Suprapubic skin (tissue), 4 donors: ENCODE measurements at regions not wholly inside any gene's neighbourhood (a gene's known extent, or its start where the extent isn't known, plus 50 kb on each side); places are given as distances from the start of the nearest gene placed in this dataset.

Experiments used
- DNase-seq, 2 donors: peaks; one replicate each; pipeline ENCODE4 v3.0.0-alpha.2; 2019; ENCODE audit warnings: low spot score in 2 of 2
- H3K27ac ChIP-seq: fragments of 200-600 bp; sonication (generic); one replicate; pipeline ENCODE4 v1.5.1; 2019
- H3K27me3 ChIP-seq: fragments of 200-600 bp; sonication (generic); one replicate; pipeline ENCODE4 v1.5.1; 2019
- H3K36me3 ChIP-seq: fragments of 200-600 bp; sonication (generic); one replicate; pipeline ENCODE4 v1.5.1; 2019
- H3K4me1 ChIP-seq: fragments of 200-600 bp; sonication (generic); one replicate; pipeline ENCODE4 v1.5.1; 2019
- H3K4me3 ChIP-seq: fragments of 200-600 bp; sonication (generic); one replicate; pipeline ENCODE4 v1.5.1; 2019; ENCODE audit warnings: mild to moderate bottlenecking
- H3K9me3 ChIP-seq: fragments of 200-600 bp; sonication (generic); one replicate; pipeline ENCODE4 v1.5.1; 2019
- EP300 ChIP-seq: sonication (generic); formaldehyde crosslinking; IDR thresholded peaks from one replicate; pipeline ENCODE4 v1.6.1; 2017; ENCODE audit warnings: antibody characterized with exemption
- POLR2A ChIP-seq, 2 donors: fragments of 450-650 bp; IDR thresholded peaks; one replicate each; pipeline ENCODE4 v1.6.1; 2017; ENCODE audit warnings: antibody characterized with exemption in 2 of 2, mild to moderate bottlenecking in 2 of 2, moderate library complexity in 2 of 2
- POLR2AphosphoS5 ChIP-seq, 3 donors: sonication (generic); formaldehyde crosslinking; IDR thresholded peaks; one replicate each; pipeline ENCODE4 v1.6.1; 2017; ENCODE audit warnings: antibody characterized with exemption in 3 of 3
- WGBS: methylation state at CpG from one replicate; pipeline ENCODE4 v1.1.5; 2018; 5-methylcytosine and 5-hydroxymethylcytosine counted together
- TF ChIP-seq, protein P1 (sequence below), 2 donors: fragments of 200-600 bp in 1 of 2; fragments of 450-650 bp in 1 of 2; sonication (generic) in 1 of 2; IDR thresholded peaks; one replicate each; pipeline ENCODE4 v1.5.1; 2016 to 2019; ENCODE audit warnings: antibody characterized with exemption in 2 of 2, mild to moderate bottlenecking in 1 of 2, moderate library complexity in 1 of 2

DNA sequence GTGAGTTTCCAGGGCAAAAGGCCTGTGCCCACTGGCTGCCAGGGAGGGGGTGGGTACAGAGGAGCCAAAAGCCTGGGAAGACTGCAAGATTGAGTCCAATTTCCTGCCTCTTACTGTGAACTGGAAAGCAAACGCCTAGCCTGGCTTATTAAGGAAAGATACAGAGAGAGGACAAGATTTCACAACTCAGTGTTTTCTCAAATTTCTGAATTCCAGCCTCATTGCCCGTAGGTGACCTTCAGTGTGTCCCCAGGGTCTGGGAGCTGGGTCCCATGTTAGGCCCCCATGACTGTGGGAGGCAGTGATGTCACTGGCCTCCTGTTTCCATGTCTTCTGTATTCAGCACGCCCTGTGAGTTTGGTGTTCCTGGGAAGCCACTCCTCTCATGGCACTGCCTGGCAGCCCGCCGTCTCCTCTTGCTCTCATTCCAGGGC is 60.6 kb upstream of the PTPN3 start:
- TF ChIP-seq POLR2AphosphoS5 (IDR thresholded peaks at IDR 0.05) (no peak), POLR2A (IDR thresholded peaks at IDR 0.05) (no peak), EP300 (no peak)
- TF ChIP-seq, protein P1, sequence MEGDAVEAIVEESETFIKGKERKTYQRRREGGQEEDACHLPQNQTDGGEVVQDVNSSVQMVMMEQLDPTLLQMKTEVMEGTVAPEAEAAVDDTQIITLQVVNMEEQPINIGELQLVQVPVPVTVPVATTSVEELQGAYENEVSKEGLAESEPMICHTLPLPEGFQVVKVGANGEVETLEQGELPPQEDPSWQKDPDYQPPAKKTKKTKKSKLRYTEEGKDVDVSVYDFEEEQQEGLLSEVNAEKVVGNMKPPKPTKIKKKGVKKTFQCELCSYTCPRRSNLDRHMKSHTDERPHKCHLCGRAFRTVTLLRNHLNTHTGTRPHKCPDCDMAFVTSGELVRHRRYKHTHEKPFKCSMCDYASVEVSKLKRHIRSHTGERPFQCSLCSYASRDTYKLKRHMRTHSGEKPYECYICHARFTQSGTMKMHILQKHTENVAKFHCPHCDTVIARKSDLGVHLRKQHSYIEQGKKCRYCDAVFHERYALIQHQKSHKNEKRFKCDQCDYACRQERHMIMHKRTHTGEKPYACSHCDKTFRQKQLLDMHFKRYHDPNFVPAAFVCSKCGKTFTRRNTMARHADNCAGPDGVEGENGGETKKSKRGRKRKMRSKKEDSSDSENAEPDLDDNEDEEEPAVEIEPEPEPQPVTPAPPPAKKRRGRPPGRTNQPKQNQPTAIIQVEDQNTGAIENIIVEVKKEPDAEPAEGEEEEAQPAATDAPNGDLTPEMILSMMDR (IDR thresholded peaks at IDR 0.05): no peak
- Histone ChIP-seq H3K27ac (no peak overlapping the region), H3K27me3 (no peaks in the 10 kb centered on the region), H3K9me3 (no peaks in the 10 kb centered on the region), H3K36me3 (no peaks in the 10 kb centered on the region), H3K4me3 (no peak overlapping the region), H3K4me1 (peaks cover 35% of the 10 kb centered on the region)
- 49% methylated on average over 5 of the region's 5 CpGs for WGBS
- no peak for DNase-seq

DNA sequence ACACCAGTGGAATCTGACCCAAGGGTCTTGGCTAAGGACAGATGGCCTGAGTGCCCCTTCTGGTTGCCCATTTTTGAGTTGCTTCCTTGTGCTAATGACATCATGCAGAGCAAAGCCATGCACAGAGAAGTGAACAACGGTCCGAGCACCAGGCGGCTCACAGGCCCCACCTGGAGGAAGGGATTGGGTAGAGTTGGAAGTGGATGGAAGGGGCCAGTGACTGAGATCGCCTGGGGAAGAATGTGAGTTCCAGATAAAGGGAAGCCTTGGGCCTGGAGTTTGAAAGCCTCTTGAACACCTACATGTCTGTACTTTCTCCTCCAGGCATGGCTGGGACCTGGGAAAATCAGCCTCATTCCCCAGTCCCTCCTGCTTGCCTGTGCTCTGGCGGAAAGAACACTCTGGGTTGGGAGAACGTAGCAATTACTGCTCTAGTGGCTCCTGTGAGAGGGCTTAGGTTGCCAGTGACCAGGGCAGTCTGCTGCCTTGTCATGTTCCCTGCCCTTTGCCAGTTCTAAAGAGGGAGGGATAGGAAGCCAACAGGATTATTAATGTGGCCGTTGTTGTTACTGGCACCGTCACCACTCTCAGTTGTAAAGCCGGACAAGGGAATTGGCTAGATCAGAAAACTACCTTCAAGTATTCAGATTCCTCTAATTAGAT is 62.5 kb upstream of the PTPN3 start:
- no peak for DNase-seq
- 80% methylated on average over 9 of the region's 9 CpGs for WGBS
- no peak for TF ChIP-seq EP300
- no peak for TF ChIP-seq POLR2AphosphoS5 (IDR thresholded peaks at IDR 0.05)
- TF ChIP-seq, protein P1 (IDR thresholded peaks at IDR 0.05): no peak
- no peak for TF ChIP-seq POLR2A (IDR thresholded peaks at IDR 0.05)

GRCh38 chr9:109561137-109561536 is 63.0 kb upstream of the PTPN3 start:
- H3K27me3 ChIP-seq: no peaks in the 10 kb centered on the region
- WGBS: 84% methylated on average over 4 of the region's 4 CpGs
- H3K4me3 ChIP-seq: no peak overlapping the region
- no peaks in the 10 kb centered on the region for H3K9me3 ChIP-seq
- no peak overlapping the region for H3K27ac ChIP-seq
- H3K4me1 ChIP-seq: peaks cover 22% of the 10 kb centered on the region
- no peak for DNase-seq
- no peak for TF ChIP-seq EP300
- no peak for TF ChIP-seq POLR2AphosphoS5 (IDR thresholded peaks at IDR 0.05)
- TF ChIP-seq POLR2A (IDR thresholded peaks at IDR 0.05): no peak
- TF ChIP-seq, protein P1 (IDR thresholded peaks at IDR 0.05): no peak
- H3K36me3 ChIP-seq: no peaks in the 10 kb centered on the region

More for the DNA sequence above, 62.5 kb upstream of the PTPN3 start:
- Histone ChIP-seq H3K9me3 (no peaks in the 10 kb centered on the region), H3K27ac (no peak overlapping the region), H3K36me3 (no peaks in the 10 kb centered on the region), H3K4me1 (peaks cover 26% of the 10 kb centered on the region), H3K4me3 (no peak overlapping the region), H3K27me3 (no peaks in the 10 kb centered on the region)

GRCh38 chr9:109568089-109568488 is 70.0 kb upstream of the PTPN3 start:
- Histone ChIP-seq H3K4me1 (no peaks in the 10 kb centered on the region), H3K4me3 (no peak overlapping the region), H3K27ac (no peak overlapping the region), H3K27me3 (no peaks in the 10 kb centered on the region), H3K9me3 (no peaks in the 10 kb centered on the region), H3K36me3 (no peaks in the 10 kb centered on the region)
- no peak for DNase-seq
- TF ChIP-seq POLR2A (IDR thresholded peaks at IDR 0.05) (no peak), EP300 (no peak), POLR2AphosphoS5 (IDR thresholded peaks at IDR 0.05) (no peak)
- TF ChIP-seq, protein P1 (IDR thresholded peaks at IDR 0.05): no peak
- WGBS: 75% methylated on average over 2 of the region's 2 CpGs

DNA sequence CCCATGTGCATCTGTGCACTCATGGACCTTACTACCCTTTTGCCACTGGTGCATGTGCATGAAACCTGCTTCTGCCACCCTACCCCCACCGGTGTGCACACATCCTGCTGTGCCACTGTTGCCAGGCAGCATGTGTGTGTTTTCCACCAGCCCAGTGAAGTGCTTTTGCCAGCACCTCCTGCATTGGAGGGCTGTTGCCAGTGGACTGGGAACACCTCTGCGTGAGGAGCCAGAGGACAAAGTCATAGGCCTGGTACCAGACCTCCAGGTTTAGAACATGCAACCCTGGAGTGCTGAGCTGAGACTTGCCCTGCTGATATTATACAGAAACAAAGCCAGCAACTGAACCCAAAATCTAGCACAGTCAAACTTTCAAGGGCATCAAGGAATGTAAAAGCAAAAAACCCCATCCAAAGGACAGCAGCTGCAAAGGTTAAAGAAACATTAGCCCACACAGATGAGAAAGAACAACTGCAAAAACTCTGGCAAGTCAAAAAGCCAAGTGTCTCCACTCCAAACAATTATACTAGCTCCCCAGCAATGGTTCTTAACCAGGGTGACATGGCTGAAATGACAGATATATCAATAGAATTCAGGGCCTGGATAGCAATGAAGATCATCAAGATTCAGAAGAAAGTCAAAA is 70.6 kb upstream of the PTPN3 start:
- no peak overlapping the region for H3K4me3 ChIP-seq
- H3K9me3 ChIP-seq: no peaks in the 10 kb centered on the region
- H3K27me3 ChIP-seq: no peaks in the 10 kb centered on the region
- DNase-seq: no peak
- WGBS: 77% methylated on average over 2 of the region's 2 CpGs
- no peak for TF ChIP-seq EP300
- TF ChIP-seq POLR2AphosphoS5 (IDR thresholded peaks at IDR 0.05): no peak
- TF ChIP-seq, protein P1 (IDR thresholded peaks at IDR 0.05): no peak
- TF ChIP-seq POLR2A (IDR thresholded peaks at IDR 0.05): no peak
- no peaks in the 10 kb centered on the region for H3K36me3 ChIP-seq
- H3K4me1 ChIP-seq: no peaks in the 10 kb centered on the region
- H3K27ac ChIP-seq: no peak overlapping the region
